Endodermal cell (in vitro differentiated cells): ENCODE measurements at regions not wholly inside any gene's neighbourhood (a gene's known extent, or its start where the extent isn't known, plus 50 kb on each side); places are given as distances from the start of the nearest gene placed in this dataset.

ENCODE experiments used
- DNase-seq: peaks from one replicate; pipeline ENCODE4 v3.0.0-alpha.2; 2017
- H3K27ac ChIP-seq: 2 replicates; pipeline ENCODE4 v1.5.1; 2013; ENCODE audit warnings: mild to moderate bottlenecking, low read depth, low read length, moderate library complexity
- H3K27me3 ChIP-seq: 2 replicates; pipeline ENCODE4 v1.6.1; 2013; ENCODE audit warnings: mild to moderate bottlenecking, low read length, moderate library complexity; ENCODE audit not compliant: insufficient read depth, control insufficient read depth, poor library complexity, severe bottlenecking
- H3K36me3 ChIP-seq: 2 replicates; pipeline ENCODE4 v1.7.0; 2013; ENCODE audit warnings: mild to moderate bottlenecking, low read length, moderate library complexity; ENCODE audit not compliant: control insufficient read depth, insufficient read depth
- H3K4me1 ChIP-seq: one replicate; pipeline ENCODE4 v1.7.0; 2013; ENCODE audit warnings: low read length; ENCODE audit not compliant: control insufficient read depth, insufficient read depth
- H3K4me3 ChIP-seq: 2 replicates; pipeline ENCODE4 v1.5.1; 2013; ENCODE audit warnings: mild to moderate bottlenecking, low read length, moderate library complexity
- H3K9ac ChIP-seq: 2 replicates; pipeline ENCODE4 v1.6.1; 2013; ENCODE audit warnings: mild to moderate bottlenecking, low read length, moderate library complexity; ENCODE audit not compliant: poor library complexity, severe bottlenecking; ENCODE audit errors: extremely low read depth
- H3K9me3 ChIP-seq: 2 replicates; pipeline ENCODE4 v1.6.1; 2013; ENCODE audit warnings: mild to moderate bottlenecking, low read length, moderate library complexity; ENCODE audit not compliant: control insufficient read depth
- H3K27ac Mint-ChIP-seq: 2 replicates; pipeline ENCODE4 v1.8.0; 2020; ENCODE audit warnings: mixed read lengths
- H3K27me3 Mint-ChIP-seq: 2 replicates; pipeline ENCODE4 v1.8.0; 2021; ENCODE audit warnings: mild to moderate bottlenecking, mixed read lengths; ENCODE audit not compliant: insufficient read depth
- H3K36me3 Mint-ChIP-seq: 2 replicates; pipeline ENCODE4 v1.8.0; 2020; ENCODE audit warnings: low read depth, mixed read lengths
- H3K4me1 Mint-ChIP-seq: 2 replicates; pipeline ENCODE4 v1.8.0; 2020; ENCODE audit warnings: mixed read lengths
- H3K4me3 Mint-ChIP-seq: 2 replicates; pipeline ENCODE4 v1.8.0; 2020; ENCODE audit warnings: mild to moderate bottlenecking, moderate library complexity, mixed read lengths
- H3K9me3 Mint-ChIP-seq: 2 replicates; pipeline ENCODE4 v1.8.0; 2020; ENCODE audit warnings: mild to moderate bottlenecking, mixed read lengths
- CTCF ChIP-seq: fragments of 200-600 bp; sonication (generic); conservative IDR thresholded peaks from 2 replicates; pipeline ENCODE4 v1.5.0; 2021; ENCODE audit warnings: antibody characterized with exemption, mild to moderate bottlenecking
- WGBS, 2 experiments: methylation state at CpG; one replicate each; pipeline versions ENCODE4 v1.1.5 to v1.1.7; 2013; ENCODE audit warnings: missing lambda C conversion rate in 2 of 2, mixed read lengths in 1 of 2; ENCODE audit not compliant: insufficient coverage in 1 of 2, insufficient read length in 1 of 2; 5-methylcytosine and 5-hydroxymethylcytosine counted together

GRCh38 chr3:98709441-98709840, 53.7 kb upstream of the ST3GAL6 start:
- H3K9ac ChIP-seq: no peak overlapping the region
- Mint-ChIP-seq H3K27ac (no peak overlapping the region), H3K9me3 (peaks cover 6% of the 10 kb centered on the region), H3K4me3 (no peak overlapping the region), H3K27me3 (peaks cover 53% of the 10 kb centered on the region), H3K4me1 (peaks cover 14% of the 10 kb centered on the region), H3K36me3 (no peaks in the 10 kb centered on the region)
- H3K4me1 ChIP-seq: no peaks in the 10 kb centered on the region
- no peak for TF ChIP-seq CTCF
- WGBS, 2 experiments: 72% methylated on average over 1 of the region's 1 CpG; no CpG with 5 or more reads in 1 of the 2 experiments
- H3K27me3 ChIP-seq: peaks cover 42% of the 10 kb centered on the region
- no peaks in the 10 kb centered on the region for H3K36me3 ChIP-seq
- no peak overlapping the region for H3K4me3 ChIP-seq
- no peak for DNase-seq
- no peak overlapping the region for H3K27ac ChIP-seq
- no peaks in the 10 kb centered on the region for H3K9me3 ChIP-seq

GRCh38 chr3:98710067-98710659, 53.0 kb upstream of the ST3GAL6 start:
- 87% methylated on average over 3 of the region's 3 CpGs; no CpG with 5 or more reads in 1 of the 2 experiments for WGBS, 2 experiments
- Histone ChIP-seq H3K27ac (no peak overlapping the region), H3K4me1 (no peaks in the 10 kb centered on the region), H3K9me3 (no peaks in the 10 kb centered on the region), H3K9ac (no peak overlapping the region), H3K4me3 (no peak overlapping the region), H3K36me3 (no peaks in the 10 kb centered on the region), H3K27me3 (peaks cover 35% of the 10 kb centered on the region)
- Mint-ChIP-seq H3K27ac (no peak overlapping the region), H3K9me3 (peaks cover 6% of the 10 kb centered on the region), H3K27me3 (peaks cover 53% of the 10 kb centered on the region), H3K4me1 (peaks cover 11% of the 10 kb centered on the region), H3K36me3 (no peaks in the 10 kb centered on the region), H3K4me3 (no peak overlapping the region)
- DNase-seq: no peak
- no peak for TF ChIP-seq CTCF

GRCh38 chr3:98711426-98711825, 51.7 kb upstream of the ST3GAL6 start:
- H3K4me3 Mint-ChIP-seq: no peak overlapping the region
- H3K27ac Mint-ChIP-seq: no peak overlapping the region
- 88 to 93% methylated on average over 2 of the region's 2 CpGs for WGBS, 2 experiments
- Histone ChIP-seq H3K27me3 (peaks cover 22% of the 10 kb centered on the region), H3K27ac (no peak overlapping the region), H3K36me3 (no peaks in the 10 kb centered on the region), H3K4me3 (no peak overlapping the region), H3K4me1 (no peaks in the 10 kb centered on the region), H3K9ac (no peak overlapping the region), H3K9me3 (no peaks in the 10 kb centered on the region)
- peaks cover 41% of the 10 kb centered on the region for H3K27me3 Mint-ChIP-seq
- H3K36me3 Mint-ChIP-seq: no peaks in the 10 kb centered on the region
- peaks cover 11% of the 10 kb centered on the region for H3K4me1 Mint-ChIP-seq
- DNase-seq: no peak
- TF ChIP-seq CTCF: no peak
- peaks cover 6% of the 10 kb centered on the region for H3K9me3 Mint-ChIP-seq
